22Rv1 (cell line): ENCODE measurements at regions not wholly inside any gene's neighbourhood (a gene's known extent, or its start where the extent isn't known, plus 50 kb on each side); places are given as distances from the start of the nearest gene placed in this dataset.

Experiments used
- H3K27ac ChIP-seq: fragments of 450-650 bp; 2 replicates; pipeline ENCODE4 v1.5.1; 2017
- CTCF ChIP-seq: fragments of 450-650 bp; IDR thresholded peaks from 2 replicates; pipeline ENCODE4 v1.5.1; 2017; ENCODE audit warnings: mild to moderate bottlenecking
- ZFX ChIP-seq: fragments of 450-650 bp; IDR thresholded peaks from 2 replicates; pipeline ENCODE4 v1.6.1; 2017; ENCODE audit warnings: antibody characterized with exemption, borderline replicate concordance

GRCh38 chr14:54193871-54194270, 202.9 kb upstream of the CDKN3 start:
- TF ChIP-seq ZFX: no peak
- no peak overlapping the region for H3K27ac ChIP-seq

- TF ChIP-seq CTCF (no peak), ZFX (no peak)
Measured at GRCh38 chr14:54194501-54194900, 202.3 kb upstream of the CDKN3 start.

GRCh38 chr14:54197369-54197768, 199.4 kb upstream of the CDKN3 start:
- TF ChIP-seq CTCF: no peak
- no peak for TF ChIP-seq ZFX
- H3K27ac ChIP-seq: peak overlapping the region; percentile 62

More at GRCh38 chr14:54194501-54194900, 202.3 kb upstream of the CDKN3 start:
- no peak overlapping the region for H3K27ac ChIP-seq

GRCh38 chr14:54200726-54201125, 196.1 kb upstream of the CDKN3 start:
- TF ChIP-seq CTCF (no peak), ZFX (no peak)
- H3K27ac ChIP-seq: no peak overlapping the region

- H3K27ac ChIP-seq: no peak overlapping the region
- TF ChIP-seq ZFX (no peak), CTCF (no peak)
Measured at GRCh38 chr14:54202288-54202687, 194.5 kb upstream of the CDKN3 start.

GRCh38 chr14:54206516-54206915, 190.3 kb upstream of the CDKN3 start:
- no peak overlapping the region for H3K27ac ChIP-seq
- TF ChIP-seq CTCF (no peak), ZFX (no peak)

- H3K27ac ChIP-seq: no peak overlapping the region
- TF ChIP-seq ZFX: no peak
Measured at GRCh38 chr14:54207075-54207474, 189.7 kb upstream of the CDKN3 start.

GRCh38 chr14:54207476-54208462, 189.0 kb upstream of the CDKN3 start:
- no peak for TF ChIP-seq ZFX
- TF ChIP-seq CTCF: no peak
- no peak overlapping the region for H3K27ac ChIP-seq
